ENCODE measurements at regions not wholly inside any gene's neighbourhood (a gene's known extent, or its start where the extent isn't known, plus 50 kb on each side); places are given as distances from the start of the nearest gene placed in this dataset.

- no peaks in the 10 kb centered on the region for H3K4me1 ChIP-seq (ENCODE audit: control insufficient read depth, insufficient read depth, low read length)
- no peaks in the 10 kb centered on the region for H3K27me3 ChIP-seq (ENCODE audit: control insufficient read depth, insufficient read depth, low read length)
- H3K36me3 ChIP-seq (ENCODE audit: control insufficient read depth, insufficient read depth, low read length): no peaks in the 10 kb centered on the region
- no peak for DNase-seq
- H3K4me3 ChIP-seq (ENCODE audit: low read length): no peak overlapping the region
- no peaks in the 10 kb centered on the region for H3K9me3 ChIP-seq (replicated peaks; ENCODE audit: control insufficient read depth, low read depth, low read length)
- no peak overlapping the region for H3K27ac ChIP-seq (ENCODE audit: low read length)
These were observed 537.6 kb downstream of the PRDM9 start for GRCh38 chr5:24045046-24045445.

- WGBS (ENCODE audit: insufficient coverage): 83% methylated on average over 1 of the region's 2 CpGs
- no peaks in the 10 kb centered on the region for H3K27me3 ChIP-seq (ENCODE audit: control insufficient read depth, insufficient read depth, low read length)
- H3K4me1 ChIP-seq (ENCODE audit: control insufficient read depth, insufficient read depth, low read length): no peaks in the 10 kb centered on the region
- H3K36me3 ChIP-seq (ENCODE audit: control insufficient read depth, insufficient read depth, low read length): no peaks in the 10 kb centered on the region
- H3K27ac ChIP-seq (ENCODE audit: low read length): no peak overlapping the region
- H3K4me3 ChIP-seq (ENCODE audit: low read length): no peak overlapping the region
- DNase-seq: no peak
- no peaks in the 10 kb centered on the region for H3K9me3 ChIP-seq (replicated peaks; ENCODE audit: control insufficient read depth, low read depth, low read length)
These were observed 546.3 kb downstream of the PRDM9 start for GRCh38 chr5:24053737-24054136.

- 60% methylated on average over 1 of the region's 2 CpGs for WGBS (ENCODE audit: insufficient coverage)
- Histone ChIP-seq H3K4me1 (ENCODE audit: control insufficient read depth, insufficient read depth, low read length) (no peaks in the 10 kb centered on the region), H3K4me3 (ENCODE audit: low read length) (no peak overlapping the region), H3K36me3 (ENCODE audit: control insufficient read depth, insufficient read depth, low read length) (no peaks in the 10 kb centered on the region), H3K9me3 (replicated peaks; ENCODE audit: control insufficient read depth, low read depth, low read length) (no peaks in the 10 kb centered on the region), H3K27ac (ENCODE audit: low read length) (no peak overlapping the region), H3K27me3 (ENCODE audit: control insufficient read depth, insufficient read depth, low read length) (no peaks in the 10 kb centered on the region)
- DNase-seq: no peak
These were observed 551.6 kb downstream of the PRDM9 start for GRCh38 chr5:24059006-24059405.

- Histone ChIP-seq H3K9me3 (replicated peaks; ENCODE audit: control insufficient read depth, low read depth, low read length) (no peaks in the 10 kb centered on the region), H3K36me3 (ENCODE audit: control insufficient read depth, insufficient read depth, low read length) (no peaks in the 10 kb centered on the region), H3K4me1 (ENCODE audit: control insufficient read depth, insufficient read depth, low read length) (no peaks in the 10 kb centered on the region), H3K27me3 (ENCODE audit: control insufficient read depth, insufficient read depth, low read length) (no peaks in the 10 kb centered on the region), H3K4me3 (ENCODE audit: low read length) (no peak overlapping the region), H3K27ac (ENCODE audit: low read length) (no peak overlapping the region)
- 88% methylated on average over 1 of the region's 4 CpGs for WGBS (ENCODE audit: insufficient coverage)
- DNase-seq: no peak
These were observed 552.3 kb downstream of the PRDM9 start for GRCh38 chr5:24059716-24060115.

GRCh38 chr5:24065779-24066178 is 558.4 kb downstream of the PRDM9 start:
- no peaks in the 10 kb centered on the region for H3K4me1 ChIP-seq (ENCODE audit: control insufficient read depth, insufficient read depth, low read length)
- H3K36me3 ChIP-seq (ENCODE audit: control insufficient read depth, insufficient read depth, low read length): no peaks in the 10 kb centered on the region
- H3K9me3 ChIP-seq (replicated peaks; ENCODE audit: control insufficient read depth, low read depth, low read length): no peaks in the 10 kb centered on the region
- WGBS (ENCODE audit: insufficient coverage): no CpG with 5 or more reads among the region's 4 CpGs
- H3K4me3 ChIP-seq (ENCODE audit: low read length): no peak overlapping the region
- no peak overlapping the region for H3K27ac ChIP-seq (ENCODE audit: low read length)
- no peaks in the 10 kb centered on the region for H3K27me3 ChIP-seq (ENCODE audit: control insufficient read depth, insufficient read depth, low read length)
- DNase-seq: no peak

GRCh38 chr5:24067208-24067607 is 559.8 kb downstream of the PRDM9 start:
- H3K9me3 ChIP-seq (replicated peaks; ENCODE audit: control insufficient read depth, low read depth, low read length): no peaks in the 10 kb centered on the region
- H3K27me3 ChIP-seq (ENCODE audit: control insufficient read depth, insufficient read depth, low read length): no peaks in the 10 kb centered on the region
- H3K36me3 ChIP-seq (ENCODE audit: control insufficient read depth, insufficient read depth, low read length): no peaks in the 10 kb centered on the region
- no CpG with 5 or more reads among the region's 2 CpGs for WGBS (ENCODE audit: insufficient coverage)
- H3K4me3 ChIP-seq (ENCODE audit: low read length): no peak overlapping the region
- DNase-seq: no peak
- H3K4me1 ChIP-seq (ENCODE audit: control insufficient read depth, insufficient read depth, low read length): no peaks in the 10 kb centered on the region
- no peak overlapping the region for H3K27ac ChIP-seq (ENCODE audit: low read length)

GRCh38 chr5:24068524-24068923 is 561.1 kb downstream of the PRDM9 start:
- 75% methylated on average over 1 of the region's 3 CpGs for WGBS (ENCODE audit: insufficient coverage)
- DNase-seq: no peak
- Histone ChIP-seq H3K36me3 (ENCODE audit: control insufficient read depth, insufficient read depth, low read length) (no peaks in the 10 kb centered on the region), H3K27ac (ENCODE audit: low read length) (no peak overlapping the region), H3K4me3 (ENCODE audit: low read length) (no peak overlapping the region), H3K27me3 (ENCODE audit: control insufficient read depth, insufficient read depth, low read length) (no peaks in the 10 kb centered on the region), H3K9me3 (replicated peaks; ENCODE audit: control insufficient read depth, low read depth, low read length) (no peaks in the 10 kb centered on the region), H3K4me1 (ENCODE audit: control insufficient read depth, insufficient read depth, low read length) (no peaks in the 10 kb centered on the region)

GRCh38 chr5:24073107-24073506 is 565.7 kb downstream of the PRDM9 start:
- H3K27ac ChIP-seq (ENCODE audit: low read length): peak overlapping the region; percentile 31
- no CpG with 5 or more reads among the region's 4 CpGs for WGBS (ENCODE audit: insufficient coverage)
- no peaks in the 10 kb centered on the region for H3K9me3 ChIP-seq (replicated peaks; ENCODE audit: control insufficient read depth, low read depth, low read length)
- no peak overlapping the region for H3K4me3 ChIP-seq (ENCODE audit: low read length)
- no peaks in the 10 kb centered on the region for H3K36me3 ChIP-seq (ENCODE audit: control insufficient read depth, insufficient read depth, low read length)
- H3K4me1 ChIP-seq (ENCODE audit: control insufficient read depth, insufficient read depth, low read length): no peaks in the 10 kb centered on the region
- no peaks in the 10 kb centered on the region for H3K27me3 ChIP-seq (ENCODE audit: control insufficient read depth, insufficient read depth, low read length)
- peak; percentile 43 for DNase-seq

GRCh38 chr5:24080046-24080445 is 564.7 kb downstream of the CDH10 start:
- no peaks in the 10 kb centered on the region for H3K4me1 ChIP-seq (ENCODE audit: control insufficient read depth, insufficient read depth, low read length)
- no CpG with 5 or more reads among the region's 2 CpGs for WGBS (ENCODE audit: insufficient coverage)
- H3K27me3 ChIP-seq (ENCODE audit: control insufficient read depth, insufficient read depth, low read length): no peaks in the 10 kb centered on the region
- H3K9me3 ChIP-seq (replicated peaks; ENCODE audit: control insufficient read depth, low read depth, low read length): no peaks in the 10 kb centered on the region
- H3K4me3 ChIP-seq (ENCODE audit: low read length): no peak overlapping the region
- peak; percentile 15 for DNase-seq
- no peaks in the 10 kb centered on the region for H3K36me3 ChIP-seq (ENCODE audit: control insufficient read depth, insufficient read depth, low read length)
- H3K27ac ChIP-seq (ENCODE audit: low read length): no peak overlapping the region

- 39% methylated on average over 5 of the region's 8 CpGs for WGBS (ENCODE audit: insufficient coverage)
- Histone ChIP-seq H3K36me3 (ENCODE audit: control insufficient read depth, insufficient read depth, low read length) (no peaks in the 10 kb centered on the region), H3K27me3 (ENCODE audit: control insufficient read depth, insufficient read depth, low read length) (no peaks in the 10 kb centered on the region), H3K27ac (ENCODE audit: low read length) (no peak overlapping the region), H3K4me3 (ENCODE audit: low read length) (no peak overlapping the region), H3K9me3 (replicated peaks; ENCODE audit: control insufficient read depth, low read depth, low read length) (no peaks in the 10 kb centered on the region), H3K4me1 (ENCODE audit: control insufficient read depth, insufficient read depth, low read length) (no peaks in the 10 kb centered on the region)
- DNase-seq: peak; percentile 10
These were observed 550.6 kb downstream of the CDH10 start for GRCh38 chr5:24094081-24094679.

- no peaks in the 10 kb centered on the region for H3K4me1 ChIP-seq (ENCODE audit: control insufficient read depth, insufficient read depth, low read length)
- DNase-seq: no peak
- no peaks in the 10 kb centered on the region for H3K27me3 ChIP-seq (ENCODE audit: control insufficient read depth, insufficient read depth, low read length)
- H3K4me3 ChIP-seq (ENCODE audit: low read length): no peak overlapping the region
- 80% methylated on average over 1 of the region's 2 CpGs for WGBS (ENCODE audit: insufficient coverage)
- no peaks in the 10 kb centered on the region for H3K9me3 ChIP-seq (replicated peaks; ENCODE audit: control insufficient read depth, low read depth, low read length)
- H3K36me3 ChIP-seq (ENCODE audit: control insufficient read depth, insufficient read depth, low read length): no peaks in the 10 kb centered on the region
- no peak overlapping the region for H3K27ac ChIP-seq (ENCODE audit: low read length)
These were observed 542.8 kb downstream of the CDH10 start for GRCh38 chr5:24102010-24102409.

All from muscle of leg (tissue), 3 donors.